NCI-H345 (cell line): ENCODE measurements at regions not wholly inside any gene's neighbourhood (a gene's known extent, or its start where the extent isn't known, plus 50 kb on each side); places are given as distances from the start of the nearest gene placed in this dataset.
"Not testable (repeated sequence)": the region's sequence is repeated elsewhere in the genome, so short reads cannot be mapped to it uniquely, and the experiment has no call there.

Source experiments
- DNase-seq: peaks from one replicate; lab custom pipeline; 2025; lab: John Stamatoyannopoulos, UW

- no peak for DNase-seq
Measured at GRCh38 chr15:26073430-26074333, 210.6 kb upstream of the ATP10A start.

GRCh38 chr15:26070095-26070532 lies 207.0 kb upstream of the ATP10A start:
- no peak for DNase-seq

GRCh38 chr15:26069231-26069641 lies 206.1 kb upstream of the ATP10A start:
- no peak for DNase-seq

- no peak for DNase-seq
Measured at GRCh38 chr15:26066896-26067295, 203.8 kb upstream of the ATP10A start.

- no peak for DNase-seq
Measured at GRCh38 chr15:26065723-26066122, 202.6 kb upstream of the ATP10A start.

GRCh38 chr15:26061248-26061647 lies 198.1 kb upstream of the ATP10A start:
- no peak for DNase-seq

GRCh38 chr15:26056766-26057165 lies 193.6 kb upstream of the ATP10A start:
- DNase-seq, result not testable (repeated sequence)

- DNase-seq, result no peak
Measured at GRCh38 chr15:26051761-26052675, 188.9 kb upstream of the ATP10A start.

- no peak for DNase-seq
Measured at GRCh38 chr15:26050984-26051383, 187.9 kb upstream of the ATP10A start.

- DNase-seq, result no peak
Measured at GRCh38 chr15:26049900-26050657, 187.0 kb upstream of the ATP10A start.

GRCh38 chr15:26048669-26049068 lies 185.5 kb upstream of the ATP10A start:
- no peak for DNase-seq

- DNase-seq, result no peak
Measured at GRCh38 chr15:26045516-26045915, 182.4 kb upstream of the ATP10A start.

GRCh38 chr15:26043018-26043417 lies 179.9 kb upstream of the ATP10A start:
- DNase-seq, result no peak

- no peak for DNase-seq
Measured at GRCh38 chr15:26038693-26039092, 175.6 kb upstream of the ATP10A start.

GRCh38 chr15:26037369-26037768 lies 174.2 kb upstream of the ATP10A start:
- no peak for DNase-seq

GRCh38 chr15:26033493-26033892 lies 170.4 kb upstream of the ATP10A start:
- DNase-seq, result no peak

- no peak for DNase-seq
Measured at GRCh38 chr15:26032162-26032846, 169.2 kb upstream of the ATP10A start.

GRCh38 chr15:26029586-26029985 lies 166.5 kb upstream of the ATP10A start:
- not testable (repeated sequence) for DNase-seq

GRCh38 chr15:26029146-26029545 lies 166.0 kb upstream of the ATP10A start:
- DNase-seq, result no peak

- no peak for DNase-seq
Measured at GRCh38 chr15:26028086-26028740, 165.1 kb upstream of the ATP10A start.

GRCh38 chr15:26026671-26027070 lies 163.5 kb upstream of the ATP10A start:
- not testable (repeated sequence) for DNase-seq
